SK-N-SH (cell line): ENCODE measurements at regions not wholly inside any gene's neighbourhood (a gene's known extent, or its start where the extent isn't known, plus 50 kb on each side); places are given as distances from the start of the nearest gene placed in this dataset.

Experiments used
- CTCF ChIA-PET: fragments of 300-600, 350-600 bp; formaldehyde crosslinking; extraction: SDS; loops from one replicate; lab custom pipeline; 2021; lab: Yijun Ruan, JAX
- POLR2A ChIA-PET: fragments of 350-600 bp; sonication (Branson Sonifier 250); formaldehyde crosslinking; extraction: SDS; loops from one replicate; lab custom pipeline; 2020; ENCODE audit warnings: antibody characterized with exemption, inconsistent platforms; lab: Yijun Ruan, JAX
- DNase-seq: peaks from one replicate; pipeline ENCODE4 v3.0.0; 2012
- H2AFZ ChIP-seq: fragments of 200-600 bp; sonication (generic); 2 replicates; pipeline ENCODE4 v1.8.1; 2016; ENCODE audit warnings: antibody characterized with exemption, mild to moderate bottlenecking, low read depth
- H3F3A ChIP-seq: fragments of 200-600 bp; sonication (generic); replicated peaks from 2 replicates; pipeline ENCODE3; 2016; ENCODE audit warnings: antibody characterized with exemption, mild to moderate bottlenecking; ENCODE audit not compliant: insufficient read depth
- H3K27ac ChIP-seq, 2 experiments: fragments of 200-500 bp in 1 of 2; fragments of 200-600 bp in 1 of 2; sonication (Bioruptor generic) in 1 of 2; sonication (generic), shearing (Covaris generic) in 1 of 2; 2 replicates each; pipeline versions ENCODE4 v1.5.1 to v1.6.1; 2014 to 2016; ENCODE audit warnings: low read depth in 2 of 2, inconsistent platforms in 1 of 2, low read length in 1 of 2, mild to moderate bottlenecking in 1 of 2, mixed read lengths in 1 of 2
- H3K27me3 ChIP-seq: fragments of 200-600 bp; sonication (generic), shearing (Covaris generic); 2 replicates; pipeline ENCODE4 v1.6.1; 2016; ENCODE audit warnings: mixed run types; ENCODE audit not compliant: insufficient read depth
- H3K36me3 ChIP-seq, 2 experiments: fragments of 200-500 bp in 1 of 2; fragments of 200-600 bp in 1 of 2; sonication (Bioruptor generic) in 1 of 2; sonication (generic) in 1 of 2; replicated peaks in 1 of 2; 2 replicates each; pipeline versions ENCODE3 to v1.5.1; 2014 to 2016; ENCODE audit warnings: low read length in 1 of 2, mild to moderate bottlenecking in 1 of 2; ENCODE audit not compliant: insufficient read depth in 2 of 2, control insufficient read depth in 1 of 2
- H3K4me1 ChIP-seq, 2 experiments: fragments of 200-500 bp in 1 of 2; fragments of 200-600 bp in 1 of 2; sonication (Bioruptor generic) in 1 of 2; sonication (generic), shearing (Covaris generic) in 1 of 2; 2 replicates each; pipeline versions ENCODE4 v1.5.1 to v1.6.1; 2014 to 2016; ENCODE audit warnings: low read depth in 1 of 2, low read length in 1 of 2, mixed run types in 1 of 2; ENCODE audit not compliant: insufficient read depth in 2 of 2, control insufficient read depth in 1 of 2
- H3K4me2 ChIP-seq: fragments of 200-600 bp; sonication (generic), shearing (Covaris generic); 2 replicates; pipeline ENCODE4 v1.6.1; 2017; ENCODE audit warnings: mixed run types
- H3K4me3 ChIP-seq, 2 experiments: fragments of 200-500 bp in 1 of 2; fragments of 200-600 bp in 1 of 2; sonication (Bioruptor generic) in 1 of 2; sonication (generic), shearing (Covaris generic) in 1 of 2; 2 replicates each; pipeline versions ENCODE4 v1.5.1 to v1.8.1; 2014 to 2016; ENCODE audit warnings: low read depth in 2 of 2, inconsistent platforms in 1 of 2, low read length in 1 of 2, mild to moderate bottlenecking in 1 of 2, mixed read lengths in 1 of 2, moderate library complexity in 1 of 2
- H3K79me2 ChIP-seq: fragments of 200-600 bp; sonication (generic); 2 replicates; pipeline ENCODE4 v1.8.1; 2017; ENCODE audit warnings: mild to moderate bottlenecking; ENCODE audit not compliant: insufficient read depth
- H3K9ac ChIP-seq: fragments of 200-600 bp; sonication (generic); 2 replicates; pipeline ENCODE4 v1.6.1; 2017; ENCODE audit warnings: mixed run types
- H3K9me2 ChIP-seq: fragments of 200-600 bp; sonication (generic); 2 replicates; pipeline ENCODE4 v1.6.1; 2017; ENCODE audit warnings: mixed run types
- H3K9me3 ChIP-seq: fragments of 200-600 bp; sonication (generic); 2 replicates; pipeline ENCODE4 v1.6.1; 2017; ENCODE audit warnings: mixed run types, mild to moderate bottlenecking, moderate library complexity
- H4K20me1 ChIP-seq: fragments of 200-600 bp; sonication (generic); 2 replicates; pipeline ENCODE4 v1.6.1; 2017; ENCODE audit warnings: mild to moderate bottlenecking, mixed run types; ENCODE audit not compliant: insufficient read depth
- EZH2phosphoT487 ChIP-seq: fragments of 200-600 bp; sonication (generic); IDR thresholded peaks from 2 replicates; pipeline ENCODE4 v1.6.1; 2017; ENCODE audit warnings: low read depth, mixed run types, mild to moderate bottlenecking, antibody characterized with exemption, moderate library complexity, borderline replicate concordance
- FOSL2 ChIP-seq: IDR thresholded peaks from 2 replicates; pipeline ENCODE4 v1.4.0; 2012; ENCODE audit warnings: low read depth, mild to moderate bottlenecking, moderate library complexity, borderline replicate concordance
- FOXM1 ChIP-seq: IDR thresholded peaks from 2 replicates; pipeline ENCODE4 v1.4.0; 2012; ENCODE audit warnings: low read depth, mild to moderate bottlenecking
- GATA2 ChIP-seq: sonication (generic); formaldehyde crosslinking; IDR thresholded peaks from 2 replicates; pipeline ENCODE4 v1.5.0; 2020; ENCODE audit warnings: mild to moderate bottlenecking, missing genetic modification reagents
- MEF2A ChIP-seq: IDR thresholded peaks from 2 replicates; pipeline ENCODE4 v1.4.0; 2012; ENCODE audit warnings: low read depth, borderline replicate concordance
- NFIC ChIP-seq: IDR thresholded peaks from 2 replicates; pipeline ENCODE4 v1.4.0; 2012; ENCODE audit warnings: borderline replicate concordance
- RCOR1 ChIP-seq: fragments of 150-350 bp; IDR thresholded peaks from 2 replicates; pipeline ENCODE4 v1.6.1; 2017; ENCODE audit warnings: antibody characterized with exemption, low read length
- REST ChIP-seq: IDR thresholded peaks from 2 replicates; pipeline ENCODE4 v1.6.1; 2012; ENCODE audit warnings: mild to moderate bottlenecking, low read depth, low read length, moderate library complexity
- SMC3 ChIP-seq: IDR thresholded peaks from 2 replicates; pipeline ENCODE4 v1.6.1; 2012; ENCODE audit warnings: low read depth, low read length, improper control_type of control experiment
- TAF1 ChIP-seq: IDR thresholded peaks from 2 replicates; pipeline ENCODE4 v1.6.1; 2012; ENCODE audit warnings: low read depth, mild to moderate bottlenecking, low read length, moderate library complexity, borderline replicate concordance
- TCF12 ChIP-seq: IDR thresholded peaks from 2 replicates; pipeline ENCODE4 v1.4.0; 2012
- USF1 ChIP-seq: IDR thresholded peaks from 2 replicates; pipeline ENCODE4 v1.4.0; 2012; ENCODE audit warnings: low read depth, borderline replicate concordance
- USF2 ChIP-seq: fragments of 150-350 bp; IDR thresholded peaks from 2 replicates; pipeline ENCODE4 v1.6.1; 2017; ENCODE audit warnings: antibody characterized with exemption, low read length, low read depth, borderline replicate concordance
- YY1 ChIP-seq: IDR thresholded peaks from 2 replicates; pipeline ENCODE4 v1.4.0; 2012; ENCODE audit warnings: low read depth, mild to moderate bottlenecking
- ZBTB33 ChIP-seq: IDR thresholded peaks from 2 replicates; pipeline ENCODE4 v1.4.0; 2012; ENCODE audit warnings: low read depth, borderline replicate concordance
- WGBS: methylation state at CpG from one replicate; pipeline ENCODE4 v1.1.6; 2017; ENCODE audit warnings: low lambda C conversion rate; 5-methylcytosine and 5-hydroxymethylcytosine counted together
- TF ChIP-seq, protein P1 (sequence below): fragments of 200-600 bp; sonication (generic); IDR thresholded peaks from 2 replicates; pipeline ENCODE4 v1.6.1; 2017; ENCODE audit warnings: antibody characterized with exemption, mild to moderate bottlenecking, moderate library complexity
- TF ChIP-seq, protein P2 (sequence below): IDR thresholded peaks from 2 replicates; pipeline ENCODE4; 2012

GRCh38 chr10:90089719-90090118 lies 388.3 kb downstream of the KIF20B start:
- H3K9ac ChIP-seq = no peak overlapping the region
- ChIA-PET POLR2A (no interaction called here), CTCF (no interaction called here)
- H3F3A ChIP-seq = no peaks in the 10 kb centered on the region
- WGBS = 4% methylated on average over 2 of the region's 2 CpGs
- no peaks in the 10 kb centered on the region for H3K79me2 ChIP-seq
- no peak for DNase-seq
- H4K20me1 ChIP-seq = no peaks in the 10 kb centered on the region
- no peak overlapping the region for H3K4me3 ChIP-seq
- no peaks in the 10 kb centered on the region for H3K9me3 ChIP-seq
- TF ChIP-seq, protein P1, sequence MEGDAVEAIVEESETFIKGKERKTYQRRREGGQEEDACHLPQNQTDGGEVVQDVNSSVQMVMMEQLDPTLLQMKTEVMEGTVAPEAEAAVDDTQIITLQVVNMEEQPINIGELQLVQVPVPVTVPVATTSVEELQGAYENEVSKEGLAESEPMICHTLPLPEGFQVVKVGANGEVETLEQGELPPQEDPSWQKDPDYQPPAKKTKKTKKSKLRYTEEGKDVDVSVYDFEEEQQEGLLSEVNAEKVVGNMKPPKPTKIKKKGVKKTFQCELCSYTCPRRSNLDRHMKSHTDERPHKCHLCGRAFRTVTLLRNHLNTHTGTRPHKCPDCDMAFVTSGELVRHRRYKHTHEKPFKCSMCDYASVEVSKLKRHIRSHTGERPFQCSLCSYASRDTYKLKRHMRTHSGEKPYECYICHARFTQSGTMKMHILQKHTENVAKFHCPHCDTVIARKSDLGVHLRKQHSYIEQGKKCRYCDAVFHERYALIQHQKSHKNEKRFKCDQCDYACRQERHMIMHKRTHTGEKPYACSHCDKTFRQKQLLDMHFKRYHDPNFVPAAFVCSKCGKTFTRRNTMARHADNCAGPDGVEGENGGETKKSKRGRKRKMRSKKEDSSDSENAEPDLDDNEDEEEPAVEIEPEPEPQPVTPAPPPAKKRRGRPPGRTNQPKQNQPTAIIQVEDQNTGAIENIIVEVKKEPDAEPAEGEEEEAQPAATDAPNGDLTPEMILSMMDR = no peak
- TF ChIP-seq NFIC (no peak), EZH2phosphoT487 (no peak), USF1 (no peak), USF2 (no peak), MEF2A (no peak), TAF1 (no peak), GATA2 (CRISPR knock-in tag) (no peak), YY1 (no peak), REST (no peak), SMC3 (no peak), TCF12 (no peak), ZBTB33 (no peak), FOXM1 (no peak), RCOR1 (no peak), FOSL2 (no peak)
- TF ChIP-seq, protein P2, sequence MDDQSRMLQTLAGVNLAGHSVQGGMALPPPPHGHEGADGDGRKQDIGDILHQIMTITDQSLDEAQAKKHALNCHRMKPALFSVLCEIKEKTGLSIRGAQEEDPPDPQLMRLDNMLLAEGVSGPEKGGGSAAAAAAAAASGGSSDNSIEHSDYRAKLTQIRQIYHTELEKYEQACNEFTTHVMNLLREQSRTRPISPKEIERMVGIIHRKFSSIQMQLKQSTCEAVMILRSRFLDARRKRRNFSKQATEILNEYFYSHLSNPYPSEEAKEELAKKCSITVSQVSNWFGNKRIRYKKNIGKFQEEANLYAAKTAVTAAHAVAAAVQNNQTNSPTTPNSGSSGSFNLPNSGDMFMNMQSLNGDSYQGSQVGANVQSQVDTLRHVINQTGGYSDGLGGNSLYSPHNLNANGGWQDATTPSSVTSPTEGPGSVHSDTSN = no peak
- TF ChIP-seq, all 33 proteins: peak for 0
- no peak overlapping the region for H3K27ac ChIP-seq
- H3K27me3 ChIP-seq = no peaks in the 10 kb centered on the region; the same call in 1 of the 2 replicates
- no peak overlapping the region for H2AFZ ChIP-seq
- no peaks in the 10 kb centered on the region for H3K36me3 ChIP-seq
- H3K4me1 ChIP-seq = no peaks in the 10 kb centered on the region
- no peak overlapping the region for H3K4me2 ChIP-seq
- H3K9me2 ChIP-seq = no peaks in the 10 kb centered on the region
